Suprapubic skin (tissue), 4 donors: ENCODE measurements at regions not wholly inside any gene's neighbourhood (a gene's known extent, or its start where the extent isn't known, plus 50 kb on each side); places are given as distances from the start of the nearest gene placed in this dataset.

ENCODE experiments used
- DNase-seq, 2 donors: peaks; one replicate each; pipeline ENCODE4 v3.0.0-alpha.2; 2019; ENCODE audit warnings: low spot score in 2 of 2
- H3K27ac ChIP-seq: fragments of 200-600 bp; sonication (generic); one replicate; pipeline ENCODE4 v1.5.1; 2019
- H3K27me3 ChIP-seq: fragments of 200-600 bp; sonication (generic); one replicate; pipeline ENCODE4 v1.5.1; 2019
- H3K36me3 ChIP-seq: fragments of 200-600 bp; sonication (generic); one replicate; pipeline ENCODE4 v1.5.1; 2019
- H3K4me1 ChIP-seq: fragments of 200-600 bp; sonication (generic); one replicate; pipeline ENCODE4 v1.5.1; 2019
- H3K4me3 ChIP-seq: fragments of 200-600 bp; sonication (generic); one replicate; pipeline ENCODE4 v1.5.1; 2019; ENCODE audit warnings: mild to moderate bottlenecking
- H3K9me3 ChIP-seq: fragments of 200-600 bp; sonication (generic); one replicate; pipeline ENCODE4 v1.5.1; 2019
- CTCF ChIP-seq, 2 donors: fragments of 200-600 bp in 1 of 2; fragments of 450-650 bp in 1 of 2; sonication (generic) in 1 of 2; IDR thresholded peaks; one replicate each; pipeline ENCODE4 v1.5.1; 2016 to 2019; ENCODE audit warnings: antibody characterized with exemption in 2 of 2, mild to moderate bottlenecking in 1 of 2, moderate library complexity in 1 of 2
- EP300 ChIP-seq: sonication (generic); formaldehyde crosslinking; IDR thresholded peaks from one replicate; pipeline ENCODE4 v1.6.1; 2017; ENCODE audit warnings: antibody characterized with exemption
- POLR2A ChIP-seq, 2 donors: fragments of 450-650 bp; IDR thresholded peaks; one replicate each; pipeline ENCODE4 v1.6.1; 2017; ENCODE audit warnings: antibody characterized with exemption in 2 of 2, mild to moderate bottlenecking in 2 of 2, moderate library complexity in 2 of 2
- POLR2AphosphoS5 ChIP-seq, 3 donors: sonication (generic); formaldehyde crosslinking; IDR thresholded peaks; one replicate each; pipeline ENCODE4 v1.6.1; 2017; ENCODE audit warnings: antibody characterized with exemption in 3 of 3
- WGBS: methylation state at CpG from one replicate; pipeline ENCODE4 v1.1.5; 2018; 5-methylcytosine and 5-hydroxymethylcytosine counted together

DNA sequence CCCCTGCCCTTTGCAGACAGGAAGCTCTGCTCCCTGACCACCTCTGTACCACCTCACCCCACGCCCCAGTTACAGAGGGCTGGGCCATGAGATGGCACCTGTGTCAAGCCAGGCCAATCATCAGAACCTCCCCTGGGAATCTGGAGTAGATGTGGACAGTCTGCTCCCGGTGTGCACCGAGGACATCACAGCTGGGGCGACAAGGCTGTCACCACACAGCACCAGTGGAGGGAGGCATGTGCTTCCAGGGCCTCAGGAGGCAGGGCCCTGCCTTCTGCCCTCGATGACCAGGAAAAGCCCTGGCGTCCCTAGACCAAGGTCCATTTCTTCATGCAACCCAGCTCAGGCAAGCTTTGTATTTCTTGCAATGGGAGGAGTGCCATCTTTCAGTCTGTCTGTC, 309.5 kb downstream of the CTTN start:
- DNase-seq = no peak
- Histone ChIP-seq H3K9me3 (no peaks in the 10 kb centered on the region), H3K36me3 (no peaks in the 10 kb centered on the region), H3K27ac (no peak overlapping the region), H3K4me3 (no peak overlapping the region), H3K4me1 (peaks cover 12% of the 10 kb centered on the region), H3K27me3 (peaks cover 34% of the 10 kb centered on the region)
- TF ChIP-seq EP300 (no peak), POLR2AphosphoS5 (IDR thresholded peaks at IDR 0.05) (no peak)
- 78% methylated on average over 6 of the region's 6 CpGs for WGBS

- WGBS = 93% methylated on average over 16 of the region's 16 CpGs
- Histone ChIP-seq H3K4me1 (peaks cover 18% of the 10 kb centered on the region), H3K4me3 (no peak overlapping the region), H3K27ac (no peak overlapping the region), H3K9me3 (no peaks in the 10 kb centered on the region), H3K36me3 (no peaks in the 10 kb centered on the region), H3K27me3 (peaks cover 50% of the 10 kb centered on the region)
- TF ChIP-seq POLR2A (IDR thresholded peaks at IDR 0.05) (no peak), EP300 (no peak), CTCF (IDR thresholded peaks at IDR 0.05) (no peak), POLR2AphosphoS5 (IDR thresholded peaks at IDR 0.05) (no peak)
- no peak for DNase-seq
Measured at GRCh38 chr11:70709596-70709995, 311.3 kb downstream of the CTTN start.

- TF ChIP-seq POLR2A (IDR thresholded peaks at IDR 0.05) = no peak
- TF ChIP-seq EP300 = no peak
- no peak for TF ChIP-seq CTCF (IDR thresholded peaks at IDR 0.05)
- no peak for TF ChIP-seq POLR2AphosphoS5 (IDR thresholded peaks at IDR 0.05)
- 93% methylated on average over 9 of the region's 11 CpGs for WGBS
- H3K27ac ChIP-seq = no peak overlapping the region
- H3K36me3 ChIP-seq = no peaks in the 10 kb centered on the region
- DNase-seq = no peak
- no peak overlapping the region for H3K4me3 ChIP-seq
- no peaks in the 10 kb centered on the region for H3K9me3 ChIP-seq
- H3K27me3 ChIP-seq = peaks cover 54% of the 10 kb centered on the region
- peaks cover 18% of the 10 kb centered on the region for H3K4me1 ChIP-seq
Measured at GRCh38 chr11:70710192-70710591, 311.9 kb downstream of the CTTN start.

DNA sequence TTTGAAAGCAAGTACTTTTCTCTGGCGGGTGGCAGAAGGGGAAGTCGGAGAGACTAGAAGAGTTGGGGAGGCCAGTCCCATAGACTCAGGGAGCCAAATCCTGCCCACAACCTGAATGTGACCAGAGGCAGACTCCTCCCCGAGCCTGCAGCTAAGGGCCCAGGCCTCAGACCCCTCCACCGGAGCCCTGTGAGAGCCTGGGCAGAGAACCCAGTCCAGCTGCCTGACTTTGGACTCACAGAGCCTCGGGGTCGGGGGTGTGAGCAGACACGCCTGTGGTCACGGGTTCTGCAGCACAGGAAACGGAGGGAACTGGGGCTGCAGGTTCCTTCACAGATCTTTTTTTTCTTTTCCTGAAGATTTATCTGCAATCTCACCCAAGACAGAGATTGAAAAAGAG, 312.3 kb downstream of the CTTN start:
- H3K36me3 ChIP-seq = no peaks in the 10 kb centered on the region
- peaks cover 18% of the 10 kb centered on the region for H3K4me1 ChIP-seq
- no peak overlapping the region for H3K4me3 ChIP-seq
- no peak for TF ChIP-seq EP300
- peaks cover 56% of the 10 kb centered on the region for H3K27me3 ChIP-seq
- WGBS = 35% methylated on average over 9 of the region's 9 CpGs
- no peak for DNase-seq
- H3K9me3 ChIP-seq = no peaks in the 10 kb centered on the region
- H3K27ac ChIP-seq = no peak overlapping the region

- Histone ChIP-seq H3K27ac (no peak overlapping the region), H3K27me3 (peaks cover 59% of the 10 kb centered on the region), H3K4me3 (no peak overlapping the region), H3K4me1 (peaks cover 18% of the 10 kb centered on the region), H3K36me3 (no peaks in the 10 kb centered on the region), H3K9me3 (no peaks in the 10 kb centered on the region)
- TF ChIP-seq POLR2AphosphoS5 (IDR thresholded peaks at IDR 0.05) (no peak), EP300 (no peak), POLR2A (IDR thresholded peaks at IDR 0.05) (no peak), CTCF (IDR thresholded peaks at IDR 0.05) (no peak)
- no peak for DNase-seq
- WGBS = 42% methylated on average over 29 of the region's 30 CpGs
Measured at GRCh38 chr11:70711095-70711910, 313.0 kb downstream of the CTTN start.

DNA sequence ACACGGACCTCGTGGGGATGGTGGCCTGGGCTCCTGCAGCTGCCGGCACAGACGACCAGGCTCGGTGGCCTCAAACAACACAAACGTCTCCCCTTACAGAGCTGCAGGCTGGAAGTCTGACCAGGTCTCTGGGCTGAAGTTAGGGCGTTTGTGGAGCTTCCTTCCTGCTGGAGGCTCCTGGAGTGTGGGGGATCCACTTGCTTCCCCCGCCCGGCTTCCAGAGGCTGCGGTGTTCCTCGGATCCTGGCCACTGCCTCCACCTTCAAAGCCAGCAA, 313.5 kb downstream of the CTTN start:
- Histone ChIP-seq H3K36me3 (no peaks in the 10 kb centered on the region), H3K27ac (no peak overlapping the region), H3K4me3 (no peak overlapping the region), H3K27me3 (peaks cover 65% of the 10 kb centered on the region), H3K9me3 (no peaks in the 10 kb centered on the region), H3K4me1 (peaks cover 18% of the 10 kb centered on the region)
- TF ChIP-seq EP300 (no peak), POLR2A (IDR thresholded peaks at IDR 0.05) (no peak), POLR2AphosphoS5 (IDR thresholded peaks at IDR 0.05) (no peak), CTCF (IDR thresholded peaks at IDR 0.05) (no peak)
- DNase-seq = no peak
- 53% methylated on average over 5 of the region's 11 CpGs for WGBS
